ENCODE measurements at regions not wholly inside any gene's neighbourhood (a gene's known extent, or its start where the extent isn't known, plus 50 kb on each side); places are given as distances from the start of the nearest gene placed in this dataset.
"Not testable (repeated sequence)": the region's sequence is repeated elsewhere in the genome, so short reads cannot be mapped to it uniquely, and the experiment has no call there.

- H3K4me3 ChIP-seq (ENCODE audit: low read length) = no peak overlapping the region
- no peak for DNase-seq (ENCODE audit: low read depth, low spot score)
These were observed 189.1 kb upstream of the C1orf87 start for GRCh38 chr1:60262701-60263100.

DNA sequence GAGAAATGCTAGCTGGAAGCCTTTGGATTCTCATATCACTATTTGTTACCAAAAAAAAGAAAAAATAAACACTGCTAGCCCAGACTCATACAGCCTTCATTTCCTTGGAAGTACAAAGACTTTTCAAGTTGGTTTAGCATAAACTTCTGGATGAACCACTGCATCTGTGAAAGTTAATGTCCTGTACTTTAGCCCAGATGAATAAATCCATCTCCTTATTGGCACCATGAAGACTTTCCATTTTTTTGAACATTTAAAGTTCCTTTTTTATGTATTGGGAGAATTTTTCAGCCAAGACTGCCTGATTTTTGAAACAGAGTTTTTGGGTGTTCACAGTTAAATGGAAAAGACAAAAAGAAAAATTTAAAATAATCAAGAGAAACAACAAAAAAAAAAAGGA is 184.0 kb upstream of the C1orf87 start:
- DNase-seq (ENCODE audit: low read depth, low spot score) = no peak
- H3K4me3 ChIP-seq (ENCODE audit: low read length) = no peak overlapping the region

- no peak overlapping the region for H3K4me3 ChIP-seq (ENCODE audit: low read length)
- DNase-seq (ENCODE audit: low read depth, low spot score) = no peak
These were observed 182.0 kb upstream of the C1orf87 start for GRCh38 chr1:60255565-60255964.

DNA sequence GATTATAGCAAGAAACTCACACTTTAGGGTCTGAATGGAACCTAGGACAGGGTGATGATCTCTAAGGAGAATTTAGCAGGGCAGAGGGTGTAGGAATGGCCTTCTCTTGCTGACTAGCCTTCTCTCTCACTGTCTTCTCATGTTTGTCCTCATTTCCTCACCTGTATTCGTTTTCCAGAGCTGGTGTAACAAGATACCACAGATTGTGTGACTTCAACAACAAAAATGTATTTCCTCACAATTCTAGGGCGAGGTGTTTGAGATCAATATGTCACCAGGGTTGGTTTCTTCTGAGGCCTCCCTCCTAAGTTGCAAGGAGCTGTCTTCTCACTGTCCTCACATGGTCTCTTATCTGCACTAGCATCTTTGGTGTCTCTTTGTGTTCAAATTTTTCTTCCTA is 177.9 kb upstream of the C1orf87 start:
- DNase-seq (ENCODE audit: low read depth, low spot score) = no peak
- no peak overlapping the region for H3K4me3 ChIP-seq (ENCODE audit: low read length)

DNA sequence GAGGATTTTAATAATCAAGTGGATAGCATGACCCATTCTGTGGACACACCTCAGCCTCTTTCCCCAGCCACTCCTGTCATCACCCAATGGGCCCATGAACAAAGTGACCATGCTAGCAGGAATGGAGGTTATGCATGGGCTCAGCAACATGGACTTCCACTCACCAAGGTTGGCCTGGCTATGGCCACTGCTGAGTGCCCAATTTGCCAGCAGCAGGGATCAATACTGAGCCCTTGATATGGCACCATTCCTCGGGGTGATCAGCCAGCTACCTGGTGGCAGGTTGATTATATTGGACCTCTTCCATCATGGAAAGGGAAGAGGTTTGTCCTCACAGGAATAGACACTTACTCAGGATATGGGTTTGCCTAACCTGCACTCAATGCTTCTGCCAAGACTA is 173.9 kb upstream of the C1orf87 start:
- not testable (repeated sequence) for H3K4me3 ChIP-seq (ENCODE audit: low read length); DNase-seq (ENCODE audit: low read depth, low spot score)

GRCh38 chr1:60245324-60245723 is 171.8 kb upstream of the C1orf87 start:
- no peak overlapping the region for H3K4me3 ChIP-seq (ENCODE audit: low read length)
- DNase-seq (ENCODE audit: low read depth, low spot score) = no peak

DNA sequence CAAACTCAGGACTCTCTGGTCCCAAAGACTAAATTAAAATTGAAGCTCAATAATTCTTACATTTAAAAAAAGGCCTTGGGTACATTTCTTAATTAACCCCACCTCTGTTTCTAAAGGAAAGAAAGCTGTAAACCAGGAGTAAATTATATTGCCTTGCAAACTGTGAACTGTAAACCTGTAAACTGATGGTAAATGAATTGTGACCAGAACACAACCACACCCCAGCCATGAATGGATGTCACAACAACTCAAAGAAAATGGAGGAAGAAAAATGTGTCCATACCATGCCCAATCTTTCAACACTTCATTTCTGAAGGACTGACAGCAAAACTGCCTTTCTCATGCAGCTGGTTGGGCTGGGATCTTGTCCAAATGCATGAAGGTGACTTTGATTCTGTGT is 171.3 kb upstream of the C1orf87 start:
- H3K4me3 ChIP-seq (ENCODE audit: low read length) = no peak overlapping the region
- no peak for DNase-seq (ENCODE audit: low read depth, low spot score)

- H3K4me3 ChIP-seq (ENCODE audit: low read length) = no peak overlapping the region
- no peak for DNase-seq (ENCODE audit: low read depth, low spot score)
These were observed 161.7 kb upstream of the C1orf87 start for GRCh38 chr1:60235275-60235674.

DNA sequence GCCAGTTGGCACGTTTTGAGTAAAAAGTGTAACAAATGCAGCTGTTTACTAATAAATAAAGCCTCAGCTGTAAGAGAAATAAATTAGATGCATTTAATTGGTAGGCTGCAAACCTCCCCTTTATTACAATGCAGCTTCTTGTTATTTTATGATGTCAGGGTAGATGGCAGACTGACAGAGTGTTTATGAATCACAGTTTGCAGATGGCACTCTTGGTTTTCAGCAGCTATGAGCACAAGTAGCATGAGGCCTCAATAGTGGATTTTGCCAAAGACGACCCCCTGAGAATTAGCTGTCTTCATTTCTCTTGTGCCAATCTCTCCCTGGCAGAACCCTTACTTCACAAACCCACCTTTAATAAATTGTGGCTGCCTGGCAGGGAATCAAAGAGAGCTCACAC is 161.2 kb upstream of the C1orf87 start:
- no peak for DNase-seq (ENCODE audit: low read depth, low spot score)
- no peak overlapping the region for H3K4me3 ChIP-seq (ENCODE audit: low read length)

DNA sequence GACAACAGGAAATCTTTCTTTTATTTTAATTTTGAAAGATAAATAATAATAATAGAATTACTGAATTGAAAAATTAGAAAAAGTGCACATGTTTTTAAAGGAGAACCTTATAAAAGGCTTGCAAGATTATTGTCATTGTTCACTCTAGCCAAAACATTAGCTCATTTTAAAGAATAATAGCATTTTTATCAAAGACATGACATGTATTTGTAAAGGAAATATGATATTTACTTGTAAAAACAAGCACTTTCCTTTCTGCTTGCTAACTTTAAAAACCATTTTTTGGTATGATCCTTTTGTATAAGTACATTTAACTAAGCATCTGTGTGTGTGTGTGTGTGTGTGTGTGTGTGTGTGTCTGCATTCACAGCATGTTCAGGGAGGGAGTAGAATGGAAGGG is 156.3 kb upstream of the C1orf87 start:
- no peak for DNase-seq (ENCODE audit: low read depth, low spot score)
- no peak overlapping the region for H3K4me3 ChIP-seq (ENCODE audit: low read length)

GRCh38 chr1:60228041-60228491 is 154.5 kb upstream of the C1orf87 start:
- no peak overlapping the region for H3K4me3 ChIP-seq (ENCODE audit: low read length)
- no peak for DNase-seq (ENCODE audit: low read depth, low spot score)

GRCh38 chr1:60227601-60228000 is 154.0 kb upstream of the C1orf87 start:
- DNase-seq (ENCODE audit: low read depth, low spot score) = no peak
- no peak overlapping the region for H3K4me3 ChIP-seq (ENCODE audit: low read length)

GRCh38 chr1:60225486-60225885 is 151.9 kb upstream of the C1orf87 start:
- DNase-seq (ENCODE audit: low read depth, low spot score) = no peak

GRCh38 chr1:60224523-60224922 is 151.0 kb upstream of the C1orf87 start:
- DNase-seq (ENCODE audit: low read depth, low spot score) = no peak
- H3K4me3 ChIP-seq (ENCODE audit: low read length) = no peak overlapping the region

More at GRCh38 chr1:60225486-60225885, 151.9 kb upstream of the C1orf87 start:
- no peak overlapping the region for H3K4me3 ChIP-seq (ENCODE audit: low read length)

GRCh38 chr1:60223158-60223557 is 149.6 kb upstream of the C1orf87 start:
- DNase-seq (ENCODE audit: low read depth, low spot score) = no peak
- no peak overlapping the region for H3K4me3 ChIP-seq (ENCODE audit: low read length)

GRCh38 chr1:60222360-60223115 is 149.0 kb upstream of the C1orf87 start:
- no peak overlapping the region for H3K4me3 ChIP-seq (ENCODE audit: low read length)
- no peak for DNase-seq (ENCODE audit: low read depth, low spot score)

GRCh38 chr1:60213253-60213652 is 139.7 kb upstream of the C1orf87 start:
- DNase-seq (ENCODE audit: low read depth, low spot score) = no peak
- H3K4me3 ChIP-seq (ENCODE audit: low read length) = no peak overlapping the region

DNA sequence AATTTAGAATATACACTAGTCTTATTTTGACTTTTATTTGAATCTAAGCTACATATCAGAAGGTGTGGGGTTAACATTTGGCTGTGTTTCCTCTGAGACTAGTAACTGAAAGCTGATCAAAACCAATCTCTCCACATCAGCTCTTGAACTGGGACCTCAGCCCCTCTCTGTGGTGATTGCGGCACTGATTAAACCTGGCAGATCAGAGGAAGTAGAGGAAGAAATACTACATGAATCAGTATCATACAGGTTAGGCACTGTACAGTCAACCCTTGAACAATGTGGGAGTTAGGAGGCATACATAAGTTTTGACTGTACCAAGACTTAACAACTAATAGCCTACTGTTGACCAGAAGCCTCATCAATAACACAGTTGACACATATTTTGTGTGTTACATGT is 122.5 kb upstream of the C1orf87 start:
- no peak overlapping the region for H3K4me3 ChIP-seq (ENCODE audit: low read length)
- DNase-seq (ENCODE audit: low read depth, low spot score) = peak; percentile 52

GRCh38 chr1:60185684-60186083 is 112.1 kb upstream of the C1orf87 start:
- no peak overlapping the region for H3K4me3 ChIP-seq (ENCODE audit: low read length)
- DNase-seq (ENCODE audit: low read depth, low spot score) = no peak

DNA sequence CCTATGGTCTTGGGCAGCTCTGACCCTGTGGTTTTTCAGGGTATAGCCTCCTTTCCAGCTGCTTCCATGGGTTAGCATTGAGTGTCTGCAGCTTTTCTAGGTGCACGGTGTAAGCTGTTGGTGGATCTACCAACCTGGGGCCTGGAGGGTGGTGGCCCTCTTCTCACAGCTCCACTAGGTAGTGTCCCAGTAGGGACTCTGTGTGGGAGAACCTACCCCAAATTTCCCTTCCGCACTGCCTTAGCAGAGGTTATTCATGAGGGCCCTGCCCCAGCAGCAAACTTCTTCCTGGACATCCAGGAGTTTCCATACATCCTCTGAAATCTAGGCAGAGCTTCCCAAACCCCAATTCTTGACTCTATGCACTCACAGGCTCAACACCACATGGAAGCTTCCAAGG is 111.0 kb upstream of the C1orf87 start:
- DNase-seq (ENCODE audit: low read depth, low spot score) = no peak

GRCh38 chr1:60173729-60174505 is 100.3 kb upstream of the C1orf87 start:
- no peak overlapping the region for H3K4me3 ChIP-seq (ENCODE audit: low read length)
- DNase-seq (ENCODE audit: low read depth, low spot score) = no peak

More for the DNA sequence above, 111.0 kb upstream of the C1orf87 start:
- no peak overlapping the region for H3K4me3 ChIP-seq (ENCODE audit: low read length)
